ENCODE measurements at regions not wholly inside any gene's neighbourhood (a gene's known extent, or its start where the extent isn't known, plus 50 kb on each side); places are given as distances from the start of the nearest gene placed in this dataset.
"Not testable (repeated sequence)": the region's sequence is repeated elsewhere in the genome, so short reads cannot be mapped to it uniquely, and the experiment has no call there.

GRCh38 chr10:111267673-111268072, 190.8 kb downstream of the ADRA2A start:
- no peak for DNase-seq

- DNase-seq = no peak
Observed at GRCh38 chr10:111273235-111273634, 196.4 kb downstream of the ADRA2A start.

GRCh38 chr10:111273635-111274034, 196.8 kb downstream of the ADRA2A start:
- DNase-seq = no peak

GRCh38 chr10:111275091-111275490, 198.3 kb downstream of the ADRA2A start:
- no peak for DNase-seq

- no peak for DNase-seq
Observed at GRCh38 chr10:111277661-111278060, 200.8 kb downstream of the ADRA2A start.

GRCh38 chr10:111278266-111278665, 201.4 kb downstream of the ADRA2A start:
- DNase-seq = no peak

- no peak for DNase-seq
Observed at GRCh38 chr10:111281516-111281915, 204.7 kb downstream of the ADRA2A start.

- no peak for DNase-seq
Observed at GRCh38 chr10:111289461-111289860, 212.6 kb downstream of the ADRA2A start.

GRCh38 chr10:111290649-111291048, 213.8 kb downstream of the ADRA2A start:
- no peak for DNase-seq

- no peak for DNase-seq
Observed at GRCh38 chr10:111295788-111296187, 219.0 kb downstream of the ADRA2A start.

GRCh38 chr10:111297351-111297848, 220.6 kb downstream of the ADRA2A start:
- no peak for DNase-seq

- DNase-seq = no peak
Observed at GRCh38 chr10:111298031-111298430, 221.2 kb downstream of the ADRA2A start.

GRCh38 chr10:111299037-111299436, 222.2 kb downstream of the ADRA2A start:
- no peak for DNase-seq

- no peak for DNase-seq
Observed at GRCh38 chr10:111303887-111304286, 227.1 kb downstream of the ADRA2A start.

- DNase-seq = no peak
Observed at GRCh38 chr10:111316722-111317212, 239.9 kb downstream of the ADRA2A start.

GRCh38 chr10:111319866-111320265, 243.0 kb downstream of the ADRA2A start:
- DNase-seq = no peak

- no peak for DNase-seq
Observed at GRCh38 chr10:111323389-111323966, 246.6 kb downstream of the ADRA2A start.

GRCh38 chr10:111332174-111332573, 255.3 kb downstream of the ADRA2A start:
- DNase-seq = not testable (repeated sequence)

GRCh38 chr10:111335826-111336225, 259.0 kb downstream of the ADRA2A start:
- DNase-seq = no peak

- DNase-seq = no peak
Observed at GRCh38 chr10:111338035-111338434, 261.2 kb downstream of the ADRA2A start.

GRCh38 chr10:111338805-111339204, 262.0 kb downstream of the ADRA2A start:
- DNase-seq = no peak

- no peak for DNase-seq
Observed at GRCh38 chr10:111344804-111345203, 268.0 kb downstream of the ADRA2A start.

GRCh38 chr10:111347386-111348013, 270.7 kb downstream of the ADRA2A start:
- no peak for DNase-seq

GRCh38 chr10:111348076-111348475, 271.2 kb downstream of the ADRA2A start:
- no peak for DNase-seq

- DNase-seq = no peak
Observed at GRCh38 chr10:111354859-111355258, 278.0 kb downstream of the ADRA2A start.

All from NCI-H1105 (cell line).